GM23338 (cell line): ENCODE measurements at regions not wholly inside any gene's neighbourhood (a gene's known extent, or its start where the extent isn't known, plus 50 kb on each side); places are given as distances from the start of the nearest gene placed in this dataset.

Experiments used
- ATAC-seq: fragments of 200-7000 bp; cut with Tn5 transposase; 3 replicates; pipeline ENCODE4 v1.9.1; 2020
- DNase-seq: peaks from one replicate; pipeline ENCODE4 v3.0.0-alpha.2; 2015; ENCODE audit warnings: low spot score
- H2AFZ ChIP-seq: fragments of 200-600 bp; sonication (generic); 2 replicates; pipeline ENCODE4 v1.8.0; 2016; ENCODE audit warnings: antibody characterized with exemption, mild to moderate bottlenecking, moderate library complexity
- H3F3A ChIP-seq: fragments of 200-600 bp; sonication (generic); replicated peaks from 2 replicates; pipeline ENCODE4 v1.8.0; 2017; ENCODE audit warnings: antibody characterized with exemption, mixed run types, low read depth
- H3K27ac ChIP-seq: fragments of 200-600 bp; sonication (generic); 2 replicates; pipeline ENCODE4 v1.6.1; 2016; ENCODE audit warnings: low read depth
- H3K27me3 ChIP-seq: fragments of 200-600 bp; sonication (generic); 2 replicates; pipeline ENCODE4 v1.8.0; 2016; ENCODE audit warnings: mild to moderate bottlenecking, mixed run types, moderate library complexity; ENCODE audit not compliant: insufficient read depth
- H3K36me3 ChIP-seq: fragments of 200-600 bp; sonication (generic); 2 replicates; pipeline ENCODE4 v1.8.0; 2016; ENCODE audit warnings: mild to moderate bottlenecking; ENCODE audit not compliant: insufficient read depth
- H3K4me1 ChIP-seq: fragments of 200-600 bp; sonication (generic); 2 replicates; pipeline ENCODE4 v1.8.0; 2016; ENCODE audit warnings: mild to moderate bottlenecking, moderate library complexity; ENCODE audit not compliant: insufficient read depth
- H3K4me2 ChIP-seq: fragments of 200-600 bp; sonication (generic); 2 replicates; pipeline ENCODE4 v1.7.1; 2017; ENCODE audit warnings: mixed run types
- H3K4me3 ChIP-seq: fragments of 200-600 bp; sonication (generic); 2 replicates; pipeline ENCODE4 v1.6.1; 2016; ENCODE audit warnings: mixed run types
- H3K79me2 ChIP-seq: fragments of 200-600 bp; sonication (generic); replicated peaks from 2 replicates; pipeline ENCODE4 v1.8.0; 2017; ENCODE audit warnings: mild to moderate bottlenecking; ENCODE audit not compliant: insufficient read depth
- H3K9me2 ChIP-seq: fragments of 200-600 bp; sonication (generic); 2 replicates; pipeline ENCODE4 v1.8.0; 2017; ENCODE audit not compliant: insufficient read depth
- H4K20me1 ChIP-seq: fragments of 200-600 bp; sonication (generic); replicated peaks from 2 replicates; pipeline ENCODE4 v1.8.0; 2017; ENCODE audit warnings: mild to moderate bottlenecking; ENCODE audit not compliant: insufficient read depth
- H3K27ac Mint-ChIP-seq: 2 replicates; pipeline ENCODE4 v1.8.0; 2020; ENCODE audit warnings: inconsistent platforms, mild to moderate bottlenecking, moderate library complexity, mixed read lengths
- H3K27me3 Mint-ChIP-seq: 3 replicates; pipeline ENCODE4 v1.8.0; 2022; ENCODE audit warnings: low read depth, mild to moderate bottlenecking, moderate library complexity, mixed read lengths, inconsistent platforms; ENCODE audit not compliant: insufficient read depth, poor library complexity
- H3K36me3 Mint-ChIP-seq: 3 replicates; pipeline ENCODE4 v1.8.0; 2021; ENCODE audit warnings: low read depth, mild to moderate bottlenecking, inconsistent platforms, moderate library complexity, mixed read lengths
- H3K4me1 Mint-ChIP-seq: 3 replicates; pipeline ENCODE4 v1.8.0; 2020; ENCODE audit warnings: mild to moderate bottlenecking, inconsistent platforms, mixed read lengths
- H3K4me3 Mint-ChIP-seq: 3 replicates; pipeline ENCODE4 v1.8.0; 2021; ENCODE audit warnings: moderate library complexity, mild to moderate bottlenecking, inconsistent platforms, mixed read lengths
- H3K9me3 Mint-ChIP-seq: 3 replicates; pipeline ENCODE4 v1.8.0; 2020; ENCODE audit warnings: moderate library complexity, mild to moderate bottlenecking, inconsistent platforms, mixed read lengths
- CREB1 ChIP-seq: fragments of 250-450 bp; sonication (Bioruptor Pico); IDR thresholded peaks from 2 replicates; pipeline ENCODE4 v1.5.0; 2020; ENCODE audit warnings: low read depth, mild to moderate bottlenecking, moderate library complexity
- CTCF ChIP-seq, 2 experiments: fragments of 200-600 bp in 1 of 2; sonication (generic) in 1 of 2; conservative IDR thresholded peaks; 2 replicates each; pipeline versions ENCODE4 v1.5.1 to v1.6.1; 2016 to 2017; ENCODE audit warnings: antibody characterized with exemption in 2 of 2, low read depth in 2 of 2, mild to moderate bottlenecking in 2 of 2, moderate library complexity in 1 of 2
- ETS1 ChIP-seq: IDR thresholded peaks from 2 replicates; pipeline ENCODE4 v1.6.1; 2016; ENCODE audit warnings: antibody characterized with exemption
- EZH2 ChIP-seq: fragments of 200-600 bp; sonication (generic); IDR thresholded peaks from one replicate; pipeline ENCODE4 v1.8.0; 2017; ENCODE audit warnings: antibody characterized with exemption, mild to moderate bottlenecking, low read depth; ENCODE audit not compliant: unreplicated experiment
- EZH2phosphoT487 ChIP-seq: fragments of 200-600 bp; sonication (generic); IDR thresholded peaks from one replicate; pipeline ENCODE4 v1.8.1; 2018; ENCODE audit warnings: antibody characterized with exemption; ENCODE audit not compliant: unreplicated experiment
- JUNB ChIP-seq: IDR thresholded peaks from one replicate; pipeline ENCODE4 v1.6.1; 2016; ENCODE audit warnings: antibody characterized with exemption; ENCODE audit not compliant: unreplicated experiment
- NANOG ChIP-seq: IDR thresholded peaks from 2 replicates; pipeline ENCODE4 v1.6.1; 2016; ENCODE audit warnings: antibody characterized with exemption, borderline replicate concordance
- POLR2AphosphoS5 ChIP-seq: IDR thresholded peaks from 2 replicates; pipeline ENCODE4 v1.6.1; 2016; ENCODE audit warnings: antibody characterized with exemption, low read depth
- REST ChIP-seq: IDR thresholded peaks from one replicate; pipeline ENCODE4 v1.6.1; 2018; ENCODE audit warnings: antibody characterized with exemption; ENCODE audit not compliant: unreplicated experiment
- STAT1 ChIP-seq: IDR thresholded peaks from one replicate; pipeline ENCODE4 v1.6.1; 2016; ENCODE audit warnings: antibody characterized with exemption; ENCODE audit not compliant: unreplicated experiment
- ZNF331 ChIP-seq: fragments of 250-450 bp; sonication (Bioruptor Pico); IDR thresholded peaks from 2 replicates; pipeline ENCODE4 v1.5.0; 2020; ENCODE audit warnings: low read depth, mild to moderate bottlenecking, moderate library complexity

- Histone ChIP-seq H3K27ac (no peak overlapping the region), H3K4me1 (peaks cover 23% of the 10 kb centered on the region), H3K79me2 (no peaks in the 10 kb centered on the region), H3K36me3 (no peaks in the 10 kb centered on the region), H3K4me3 (no peak overlapping the region), H3K9me2 (no peaks in the 10 kb centered on the region), H3K27me3 (no peaks in the 10 kb centered on the region), H3F3A (no peaks in the 10 kb centered on the region), H3K4me2 (no peak overlapping the region), H2AFZ (no peak overlapping the region), H4K20me1 (no peaks in the 10 kb centered on the region)
- DNase-seq (peak; percentile 30), ATAC-seq (peak; percentile 83)
- Mint-ChIP-seq H3K4me3 (no peak overlapping the region), H3K9me3 (no peaks in the 10 kb centered on the region), H3K4me1 (peaks cover 21% of the 10 kb centered on the region), H3K27ac (no peak overlapping the region), H3K27me3 (peaks cover 5% of the 10 kb centered on the region), H3K36me3 (no peaks in the 10 kb centered on the region)
- TF ChIP-seq ZNF331 (CRISPR knock-in tag) (no peak), NANOG (no peak), JUNB (no peak), ETS1 (no peak), EZH2 (no peak), REST (no peak), POLR2AphosphoS5 (no peak), STAT1 (no peak), EZH2phosphoT487 (no peak), CTCF (conservative IDR thresholded peaks at IDR 0.05; ENCODE audit: low read depth in 2 of 2) (no peak), CREB1 (CRISPR knock-in tag) (no peak)
Observed at GRCh38 chr13:73754241-73754640, 380.0 kb downstream of the KLF12 start.
